Renal cortex interstitium (tissue), 11 donors: ENCODE measurements at regions not wholly inside any gene's neighbourhood (a gene's known extent, or its start where the extent isn't known, plus 50 kb on each side); places are given as distances from the start of the nearest gene placed in this dataset.
"Not testable (repeated sequence)": the region's sequence is repeated elsewhere in the genome, so short reads cannot be mapped to it uniquely, and the experiment has no call there.

Source experiments
- DNase-seq, 11 donors: peaks; one replicate each; pipeline ENCODE4 v3.0.0-alpha.2; 2013; ENCODE audit warnings: low read depth in 9 of 11, low spot score in 4 of 11; ENCODE audit errors: extremely low read depth in 1 of 11

- no peak for DNase-seq
Measured at GRCh38 chr6:141123049-141123448, 1009.7 kb upstream of the GJE1 start.

GRCh38 chr6:141118991-141119390 lies 1013.7 kb upstream of the GJE1 start:
- DNase-seq = no peak

GRCh38 chr6:141117874-141118273 lies 1014.9 kb upstream of the GJE1 start:
- DNase-seq = no peak

- no peak for DNase-seq
Measured at GRCh38 chr6:141110481-141110880, 1022.2 kb upstream of the GJE1 start.

- no peak for DNase-seq
Measured at GRCh38 chr6:141107591-141108160, 1025.0 kb upstream of the GJE1 start.

- peak in 7 of 11 donors; percentile 2 to 64 (median 12) for DNase-seq
Measured at GRCh38 chr6:141105481-141105880, 1027.2 kb upstream of the GJE1 start.

- no peak for DNase-seq
Measured at GRCh38 chr6:141103246-141103645, 1029.5 kb upstream of the GJE1 start.

GRCh38 chr6:141097471-141097870 lies 1035.3 kb upstream of the GJE1 start:
- no peak for DNase-seq

GRCh38 chr6:141095308-141095707 lies 1037.4 kb upstream of the GJE1 start:
- DNase-seq = no peak

GRCh38 chr6:141088171-141088570 lies 1044.6 kb upstream of the GJE1 start:
- DNase-seq = no peak

- peak in 2 of 11 donors; percentile 1 to 2 for DNase-seq
Measured at GRCh38 chr6:141077355-141078333, 1055.1 kb upstream of the GJE1 start.

GRCh38 chr6:141057761-141058160 lies 1075.0 kb upstream of the GJE1 start:
- DNase-seq = no peak

GRCh38 chr6:141056945-141057625 lies 1075.6 kb upstream of the GJE1 start:
- DNase-seq = no peak

GRCh38 chr6:141050471-141050870 lies 1082.3 kb upstream of the GJE1 start:
- no peak for DNase-seq

GRCh38 chr6:141048451-141048850 lies 1084.3 kb upstream of the GJE1 start:
- no peak for DNase-seq

- not testable (repeated sequence) for DNase-seq
Measured at GRCh38 chr6:141046496-141046895, 1086.2 kb upstream of the GJE1 start.

- no peak for DNase-seq
Measured at GRCh38 chr6:141041596-141042087, 1091.1 kb upstream of the GJE1 start.

GRCh38 chr6:141035312-141036200 lies 1097.2 kb upstream of the GJE1 start:
- no peak for DNase-seq

GRCh38 chr6:141033101-141033500 lies 1099.6 kb upstream of the GJE1 start:
- no peak for DNase-seq
